OCI-LY7 (cell line): ENCODE measurements at regions not wholly inside any gene's neighbourhood (a gene's known extent, or its start where the extent isn't known, plus 50 kb on each side); places are given as distances from the start of the nearest gene placed in this dataset.

Experiments used
- BruUV-seq: library from RNA; stranded (reverse); fragments of 400-500 nt; replicated peaks from 2 replicates; lab custom pipeline; 2021; lab: Mats Ljungman, UMichigan
- CTCF ChIA-PET: fragments of 300-600 bp; sonication (Branson Sonifier 250); formaldehyde crosslinking; loops from one replicate; lab custom pipeline; 2022; ENCODE audit warnings: antibody characterized with exemption; ENCODE audit not compliant: unreplicated experiment; lab: Charles Lee
- POLR2A ChIA-PET: fragments of 300-600 bp; sonication (Branson Sonifier 250); formaldehyde crosslinking; loops from one replicate; lab custom pipeline; 2022; ENCODE audit warnings: antibody characterized with exemption; lab: Charles Lee
- DNase-seq: peaks from one replicate; pipeline ENCODE4 v3.0.0-alpha.2; 2015; ENCODE audit warnings: low spot score
- H2AFZ ChIP-seq: fragments of 200-600 bp; sonication (generic), shearing (Covaris generic); 2 replicates; pipeline ENCODE4 v1.6.1; 2014; ENCODE audit warnings: mild to moderate bottlenecking, antibody characterized with exemption, low read length, moderate library complexity
- H3K27ac ChIP-seq: fragments of 200-600 bp; sonication (generic); 2 replicates; pipeline ENCODE4 v1.5.1; 2014; ENCODE audit warnings: mixed run types, low read depth, mild to moderate bottlenecking, moderate library complexity, low read length, inconsistent platforms; ENCODE audit not compliant: poor library complexity, severe bottlenecking
- H3K36me3 ChIP-seq: fragments of 200-600 bp; sonication (generic); 2 replicates; pipeline ENCODE4 v1.6.1; 2014; ENCODE audit warnings: mild to moderate bottlenecking, antibody characterized with exemption, low read length, moderate library complexity, mixed read lengths; ENCODE audit not compliant: insufficient read depth
- H3K4me1 ChIP-seq: fragments of 200-600 bp; sonication (generic); 2 replicates; pipeline ENCODE4 v1.5.1; 2014; ENCODE audit warnings: mild to moderate bottlenecking, low read length; ENCODE audit not compliant: insufficient read depth, poor library complexity, severe bottlenecking
- H3K4me2 ChIP-seq: fragments of 200-600 bp; sonication (generic); 2 replicates; pipeline ENCODE4 v1.6.1; 2014; ENCODE audit warnings: mild to moderate bottlenecking, low read length
- H3K4me3 ChIP-seq: fragments of 200-600 bp; sonication (generic); 2 replicates; pipeline ENCODE4 v1.5.1; 2014; ENCODE audit warnings: mild to moderate bottlenecking, low read depth, low read length; ENCODE audit not compliant: poor library complexity, severe bottlenecking
- H3K79me2 ChIP-seq: fragments of 200-600 bp; sonication (generic); 2 replicates; pipeline ENCODE4 v1.6.1; 2016; ENCODE audit warnings: low read depth, mild to moderate bottlenecking, low read length, moderate library complexity, mixed read lengths; ENCODE audit not compliant: insufficient read depth
- H3K9me2 ChIP-seq: fragments of 200-600 bp; sonication (generic); 2 replicates; pipeline ENCODE4 v1.6.1; 2016; ENCODE audit warnings: mild to moderate bottlenecking, low read length, mixed read lengths; ENCODE audit not compliant: insufficient read depth
- H3K9me3 ChIP-seq: fragments of 200-600 bp; sonication (generic); 2 replicates; pipeline ENCODE4 v1.6.1; 2014; ENCODE audit warnings: mild to moderate bottlenecking, mixed run types, low read length, mixed read lengths
- H4K20me1 ChIP-seq: fragments of 200-600 bp; sonication (generic); 2 replicates; pipeline ENCODE4 v1.6.1; 2014; ENCODE audit warnings: mild to moderate bottlenecking, antibody characterized with exemption, low read length, moderate library complexity, mixed read lengths; ENCODE audit not compliant: insufficient read depth
- CTCF ChIP-seq: fragments of 200-600 bp; sonication (generic); conservative IDR thresholded peaks from 2 replicates; pipeline ENCODE4 v1.5.1; 2014; ENCODE audit warnings: mild to moderate bottlenecking, antibody characterized with exemption, low read length, moderate library complexity, mixed read lengths
- EZH2phosphoT487 ChIP-seq: fragments of 200-600 bp; sonication (generic); IDR thresholded peaks from 2 replicates; pipeline ENCODE4 v1.6.1; 2018; ENCODE audit warnings: low read depth, borderline replicate concordance, mild to moderate bottlenecking, mixed run types, antibody characterized with exemption, low read length, moderate library complexity, mixed read lengths
- intact Hi-C: fragments of 100-400 bp; cut with micrococcal nuclease; formaldehyde crosslinking; loops from one replicate; pipeline ENCODE4 v1.10.0; 2022; ENCODE audit not compliant: unreplicated experiment

GRCh38 chr15:93223803-93224202, 134.8 kb upstream of the RGMA start:
- Histone ChIP-seq H3K4me3 (no peak overlapping the region), H3K36me3 (no peaks in the 10 kb centered on the region), H4K20me1 (no peaks in the 10 kb centered on the region), H3K79me2 (no peaks in the 10 kb centered on the region), H3K9me2 (no peaks in the 10 kb centered on the region), H3K9me3 (no peaks in the 10 kb centered on the region), H3K4me2 (no peak overlapping the region), H2AFZ (no peak overlapping the region), H3K4me1 (no peaks in the 10 kb centered on the region), H3K27ac (no peak overlapping the region)
- ChIA-PET POLR2A (no interaction called here), CTCF (no interaction called here)
- TF ChIP-seq CTCF (no peak), EZH2phosphoT487 (no peak)
- no TSS peak for BruUV-seq
- no peak for DNase-seq
- intact Hi-C loops = no loop called here

GRCh38 chr15:93221759-93222158, 132.7 kb upstream of the RGMA start:
- H3K9me2 ChIP-seq = no peaks in the 10 kb centered on the region
- TF ChIP-seq CTCF (no peak), EZH2phosphoT487 (no peak)
- H3K4me2 ChIP-seq = no peak overlapping the region
- ChIA-PET CTCF (no interaction called here), POLR2A (no interaction called here)
- no peaks in the 10 kb centered on the region for H3K79me2 ChIP-seq
- intact Hi-C loops = no loop called here
- no peak for DNase-seq
- no peaks in the 10 kb centered on the region for H4K20me1 ChIP-seq
- no peak overlapping the region for H3K4me3 ChIP-seq
- no peaks in the 10 kb centered on the region for H3K36me3 ChIP-seq
- H3K9me3 ChIP-seq = no peaks in the 10 kb centered on the region
- BruUV-seq = no TSS peak
- H3K4me1 ChIP-seq = no peaks in the 10 kb centered on the region
- no peak overlapping the region for H2AFZ ChIP-seq
- no peak overlapping the region for H3K27ac ChIP-seq

- TF ChIP-seq CTCF (no peak), EZH2phosphoT487 (no peak)
- no peak overlapping the region for H2AFZ ChIP-seq
- no peak overlapping the region for H3K4me2 ChIP-seq
- no peaks in the 10 kb centered on the region for H3K36me3 ChIP-seq
- H3K9me2 ChIP-seq = no peaks in the 10 kb centered on the region
- BruUV-seq = no TSS peak
- no peak overlapping the region for H3K4me3 ChIP-seq
- no peaks in the 10 kb centered on the region for H3K4me1 ChIP-seq
- no peaks in the 10 kb centered on the region for H3K79me2 ChIP-seq
- ChIA-PET POLR2A (no interaction called here), CTCF (no interaction called here)
- no peaks in the 10 kb centered on the region for H3K9me3 ChIP-seq
- H4K20me1 ChIP-seq = no peaks in the 10 kb centered on the region
- intact Hi-C loops = no loop called here
- no peak overlapping the region for H3K27ac ChIP-seq
- no peak for DNase-seq
Observed at GRCh38 chr15:93219859-93220420, 130.9 kb upstream of the RGMA start.
